Hematopoietic multipotent progenitor cell treated with erythropoietin and hydrocortisone succinate and interleukin-3 and kit ligand, for 4 days (in vitro differentiated cells): ENCODE measurements at regions not wholly inside any gene's neighbourhood (a gene's known extent, or its start where the extent isn't known, plus 50 kb on each side); places are given as distances from the start of the nearest gene placed in this dataset.
"Not testable (repeated sequence)": the region's sequence is repeated elsewhere in the genome, so short reads cannot be mapped to it uniquely, and the experiment has no call there.

Experiments used
- DNase-seq: peaks from one replicate; pipeline ENCODE4 v3.0.0-alpha.2; 2015

DNA sequence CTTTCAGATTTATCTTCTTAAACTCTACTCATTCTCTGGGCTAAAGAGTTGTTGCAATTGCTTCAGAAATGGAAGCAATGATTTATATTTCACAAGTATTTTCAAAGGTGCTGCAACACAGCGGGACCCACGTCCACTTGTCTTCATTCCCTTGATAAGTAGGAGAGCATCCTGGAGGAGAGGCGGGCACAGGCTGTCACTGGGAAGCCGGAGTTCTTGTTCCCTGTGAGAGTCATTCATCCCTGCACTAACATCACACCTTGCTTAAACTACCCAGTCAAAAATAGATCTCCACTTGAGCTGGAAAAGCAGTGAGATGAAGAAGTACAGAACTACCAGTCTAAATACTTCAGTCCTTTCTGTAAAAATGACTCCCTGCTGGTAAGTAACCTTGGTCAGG, 160.5 kb upstream of the RASSF8 start:
- no peak for DNase-seq

DNA sequence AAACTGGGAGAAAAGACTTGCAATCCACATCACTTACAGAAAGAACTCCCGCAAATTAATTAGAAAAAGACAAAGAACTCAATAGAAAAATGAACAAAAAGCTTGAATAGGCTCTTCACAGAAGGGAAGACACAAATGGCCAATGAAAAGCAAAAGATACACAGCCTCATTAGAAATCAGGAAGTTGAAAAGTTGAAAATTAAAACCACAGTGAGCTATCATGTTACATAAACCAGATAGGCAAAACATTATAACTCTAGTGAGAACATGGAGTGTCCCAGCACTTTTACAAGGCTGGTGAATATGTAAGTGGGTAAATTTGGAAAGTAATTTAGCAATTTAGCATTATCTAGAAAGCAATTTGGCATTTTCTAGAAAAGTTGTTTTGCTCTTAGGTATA, 158.4 kb upstream of the RASSF8 start:
- peak; percentile 55 for DNase-seq

DNA sequence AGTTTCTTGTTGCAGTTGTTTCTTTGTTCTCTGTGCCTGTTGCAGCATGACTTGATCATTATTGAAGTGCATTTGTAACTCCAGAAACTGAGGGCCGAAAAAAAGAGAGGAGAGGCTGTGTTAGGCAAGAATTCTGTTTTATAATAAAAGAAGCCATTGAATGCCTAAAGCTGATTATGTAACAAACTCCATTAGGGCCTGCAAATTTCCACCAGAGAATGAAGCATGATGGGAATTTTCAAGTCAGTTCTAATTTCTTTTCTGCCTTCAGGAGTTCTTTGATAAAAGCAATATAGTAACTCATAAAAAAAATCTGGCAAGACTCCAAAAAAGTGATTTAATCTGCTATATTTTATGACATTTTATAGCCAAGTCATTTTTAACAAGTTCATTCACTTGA, 156.7 kb upstream of the RASSF8 start:
- DNase-seq, result no peak

DNA sequence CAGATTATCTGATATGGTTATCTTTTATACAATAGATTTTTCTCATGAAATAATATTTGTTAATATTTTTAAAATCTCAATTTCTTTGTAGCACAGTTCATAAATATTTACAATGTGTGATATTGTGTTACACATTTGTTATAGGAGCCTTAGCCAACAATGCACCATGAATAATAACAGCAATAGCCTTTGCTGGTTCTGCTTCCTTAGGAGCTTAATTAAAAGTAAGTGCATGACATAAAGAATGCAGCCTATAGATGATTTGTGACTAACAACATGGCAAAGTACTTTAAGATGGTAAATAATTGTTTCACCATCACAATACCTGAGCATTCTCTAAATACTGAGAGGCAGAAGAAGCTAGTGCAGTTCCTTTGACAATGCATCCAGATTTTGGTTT, 156.3 kb upstream of the RASSF8 start:
- no peak for DNase-seq

DNA sequence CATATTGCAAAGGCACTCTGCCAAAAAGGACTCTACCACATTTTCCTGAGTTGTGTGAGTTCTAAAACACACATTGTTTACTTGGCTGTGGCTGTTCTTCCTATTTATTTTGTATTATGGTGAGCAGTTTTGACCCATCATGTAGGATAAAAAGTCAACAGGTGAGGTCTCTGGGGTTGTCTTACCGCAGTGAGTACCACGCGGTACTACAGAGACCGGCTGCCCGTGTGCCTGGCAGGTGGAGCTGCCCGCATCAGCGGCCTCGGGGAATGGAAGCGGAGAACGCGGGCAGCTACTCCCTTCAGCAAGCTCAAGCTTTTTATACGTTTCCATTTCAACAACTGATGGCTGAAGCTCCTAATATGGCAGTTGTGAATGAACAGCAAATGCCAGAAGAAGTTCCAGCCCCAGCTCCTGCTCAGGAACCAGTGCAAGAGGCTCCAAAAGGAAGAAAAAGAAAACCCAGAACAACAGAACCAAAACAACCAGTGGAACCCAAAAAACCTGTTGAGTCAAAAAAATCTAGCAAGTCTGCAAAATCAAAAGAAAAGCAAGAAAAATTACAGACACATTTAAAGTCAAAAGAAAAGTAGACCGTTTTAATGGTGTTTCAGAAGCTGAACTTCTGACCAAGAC, 155.3 kb upstream of the RASSF8 start:
- DNase-seq, result not testable (repeated sequence)

DNA sequence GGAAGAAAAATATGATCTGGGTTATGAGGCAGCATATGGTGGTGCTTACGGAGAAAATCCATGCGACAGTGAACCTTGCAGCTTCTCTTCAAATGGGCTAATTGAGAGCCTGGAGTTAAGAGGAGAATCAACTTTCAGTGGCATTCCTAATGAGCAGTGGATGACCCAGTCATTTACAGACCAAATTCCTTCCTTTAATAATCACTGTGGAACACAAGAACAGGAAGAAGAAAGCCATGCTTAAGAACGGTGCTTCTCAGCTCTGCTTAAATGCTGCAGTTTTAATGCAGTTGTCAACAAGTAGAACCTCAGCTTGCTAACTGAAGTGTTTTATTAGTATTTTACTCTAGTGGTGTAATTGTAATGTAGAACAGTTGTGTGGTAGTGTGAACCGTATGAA, 154.2 kb upstream of the RASSF8 start:
- DNase-seq, result not testable (repeated sequence)

DNA sequence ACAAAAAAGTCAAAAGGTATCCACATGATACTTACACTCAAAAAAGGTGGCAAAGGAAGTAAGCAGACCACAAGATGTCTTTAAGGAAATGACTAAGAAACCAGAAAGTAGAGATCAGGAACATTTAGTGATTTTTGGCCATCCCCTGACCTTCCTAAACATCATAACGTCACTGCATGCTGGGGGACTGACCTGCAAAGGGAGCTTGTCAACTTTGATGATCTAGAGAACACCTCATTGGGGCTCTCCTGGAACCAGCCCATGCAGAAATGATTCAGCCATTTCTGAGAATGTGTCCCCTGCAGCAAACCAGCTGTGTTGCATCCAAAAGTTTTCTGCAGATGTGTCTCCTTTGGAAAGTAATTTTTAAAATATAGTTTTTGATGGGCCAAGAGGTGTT, 152.2 kb upstream of the RASSF8 start:
- peak; percentile 23 for DNase-seq

DNA sequence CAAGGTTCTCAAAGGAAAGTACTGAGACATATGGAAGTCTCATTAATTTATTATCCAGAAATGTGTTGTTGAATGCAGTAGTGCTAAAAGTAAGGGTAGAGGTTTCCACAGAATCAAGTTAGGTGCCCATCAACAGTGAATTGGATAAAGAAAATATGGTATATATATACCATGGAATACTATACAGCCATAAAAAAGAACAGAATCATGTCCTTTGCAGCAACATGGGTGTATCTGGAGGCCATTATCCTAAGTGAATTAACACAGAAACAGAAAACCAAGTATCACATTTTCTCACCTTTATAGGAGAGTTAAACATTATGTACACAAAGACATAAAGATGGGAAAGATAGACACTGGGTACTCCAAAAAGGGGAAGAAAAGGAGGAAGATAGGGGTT, 149.9 kb upstream of the RASSF8 start:
- no peak for DNase-seq

DNA sequence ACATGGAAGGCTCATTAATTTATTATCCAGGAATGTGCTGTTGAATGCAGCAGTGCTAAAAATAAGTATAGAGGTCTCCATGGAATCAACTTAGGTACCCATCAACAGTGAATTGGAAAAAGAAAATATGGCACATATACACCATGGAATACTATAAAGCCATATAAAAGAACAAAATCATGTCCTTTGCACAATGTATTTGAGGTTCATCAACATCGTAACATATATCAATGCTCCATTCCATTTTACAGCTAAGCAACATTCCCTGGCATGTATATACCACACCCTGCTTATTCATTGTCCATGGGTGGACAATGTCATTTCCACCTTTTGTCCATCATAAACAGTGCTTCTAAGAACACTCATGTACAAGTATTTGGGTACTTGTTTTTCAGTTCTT, 147.8 kb upstream of the RASSF8 start:
- no peak for DNase-seq

DNA sequence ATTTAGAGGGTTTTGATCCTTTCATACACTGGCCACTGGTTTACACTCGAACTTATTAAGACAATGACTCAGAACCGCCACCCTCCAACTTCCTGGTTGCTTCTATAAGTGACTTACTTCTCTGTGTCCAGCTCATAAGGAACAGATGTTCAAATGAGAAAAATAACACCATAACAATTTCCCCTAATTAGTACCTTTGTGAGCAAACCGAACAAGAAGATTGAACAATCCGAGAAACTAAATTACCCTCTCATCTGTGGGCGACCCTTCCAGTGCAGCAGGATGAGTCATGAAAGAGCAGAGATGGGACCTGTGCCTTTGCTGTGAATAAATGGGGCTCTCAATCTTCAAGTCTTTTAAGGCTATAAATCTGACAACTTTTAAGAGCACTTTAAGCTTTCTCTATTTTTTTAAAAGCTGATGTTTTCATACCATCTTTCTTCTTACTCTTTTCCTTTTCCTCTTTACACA, 146.8 kb upstream of the RASSF8 start:
- no peak for DNase-seq

DNA sequence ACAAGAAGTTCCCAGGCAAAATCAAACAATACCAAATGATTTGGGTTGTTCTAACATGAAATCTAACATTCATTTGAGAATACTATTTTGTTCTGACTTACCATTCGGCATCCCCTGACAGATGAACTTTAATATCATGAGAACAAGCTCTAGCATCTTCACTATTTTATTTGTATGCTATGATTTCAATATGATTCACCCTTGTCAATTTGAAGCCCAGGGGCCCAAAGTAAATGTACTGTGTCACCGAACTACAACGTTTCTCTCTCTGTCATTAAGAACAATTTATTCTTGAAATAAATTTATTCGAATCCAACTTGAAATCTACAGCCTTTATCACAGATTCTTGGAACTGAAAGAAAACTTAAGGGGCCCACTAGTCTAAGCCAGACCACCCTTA, 146.2 kb upstream of the RASSF8 start:
- no peak for DNase-seq

DNA sequence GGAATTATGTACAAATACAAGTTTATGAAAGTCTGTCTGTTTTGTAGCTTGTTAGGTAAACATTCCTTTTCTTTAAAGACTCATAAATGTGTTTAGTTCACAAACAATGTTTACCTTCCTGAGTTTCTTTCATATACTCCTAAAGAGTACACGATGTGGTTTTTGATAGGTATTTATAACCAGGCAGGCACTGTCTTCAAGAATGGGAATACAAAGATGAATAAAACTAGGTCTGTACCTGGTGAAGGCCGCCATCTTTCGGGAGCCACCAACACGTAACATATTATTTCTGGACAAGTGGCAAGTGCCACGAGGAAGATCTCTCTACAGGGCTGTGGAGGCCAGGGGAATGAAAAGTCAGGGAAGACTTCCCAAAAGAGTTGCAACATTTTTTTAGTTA, 144.6 kb upstream of the RASSF8 start:
- DNase-seq, result no peak

DNA sequence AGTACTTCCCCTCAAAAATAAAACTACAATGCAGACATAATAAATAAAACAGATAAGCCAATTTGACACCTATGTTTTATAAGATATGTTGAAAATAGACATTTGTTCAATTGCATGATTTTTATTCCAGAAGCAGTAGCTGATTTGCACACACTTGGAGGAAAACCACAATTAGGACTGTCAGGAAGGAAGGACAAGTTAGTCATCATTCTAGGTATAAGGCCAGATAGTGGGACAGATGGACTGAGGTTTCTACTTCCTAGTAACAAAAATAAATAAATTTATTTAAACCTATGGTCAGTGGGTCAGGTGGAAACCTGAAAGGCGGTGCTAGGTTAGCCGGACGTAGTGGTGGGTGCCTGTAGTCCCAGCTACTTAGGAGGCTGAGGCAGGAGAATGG, 141.8 kb upstream of the RASSF8 start:
- peak; percentile 15 for DNase-seq

DNA sequence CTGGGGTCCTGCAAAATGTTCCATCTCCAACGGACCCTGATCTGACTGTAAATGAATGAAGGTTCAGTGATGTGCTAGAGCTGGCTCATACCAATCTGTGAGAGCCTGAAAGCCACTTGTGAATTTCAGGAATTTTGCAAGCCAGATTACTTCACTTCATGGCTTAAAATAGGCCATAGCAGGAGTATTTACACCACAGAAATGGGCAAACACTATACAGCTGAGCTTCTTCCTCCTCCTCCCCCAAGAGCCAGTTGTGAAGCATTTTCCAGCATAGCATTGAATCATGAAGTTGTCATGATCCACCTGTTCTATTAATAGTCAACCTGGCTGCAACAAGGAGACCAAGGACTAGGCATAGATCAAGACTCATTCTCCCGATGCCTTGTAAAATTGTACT, 141.3 kb upstream of the RASSF8 start:
- no peak for DNase-seq

DNA sequence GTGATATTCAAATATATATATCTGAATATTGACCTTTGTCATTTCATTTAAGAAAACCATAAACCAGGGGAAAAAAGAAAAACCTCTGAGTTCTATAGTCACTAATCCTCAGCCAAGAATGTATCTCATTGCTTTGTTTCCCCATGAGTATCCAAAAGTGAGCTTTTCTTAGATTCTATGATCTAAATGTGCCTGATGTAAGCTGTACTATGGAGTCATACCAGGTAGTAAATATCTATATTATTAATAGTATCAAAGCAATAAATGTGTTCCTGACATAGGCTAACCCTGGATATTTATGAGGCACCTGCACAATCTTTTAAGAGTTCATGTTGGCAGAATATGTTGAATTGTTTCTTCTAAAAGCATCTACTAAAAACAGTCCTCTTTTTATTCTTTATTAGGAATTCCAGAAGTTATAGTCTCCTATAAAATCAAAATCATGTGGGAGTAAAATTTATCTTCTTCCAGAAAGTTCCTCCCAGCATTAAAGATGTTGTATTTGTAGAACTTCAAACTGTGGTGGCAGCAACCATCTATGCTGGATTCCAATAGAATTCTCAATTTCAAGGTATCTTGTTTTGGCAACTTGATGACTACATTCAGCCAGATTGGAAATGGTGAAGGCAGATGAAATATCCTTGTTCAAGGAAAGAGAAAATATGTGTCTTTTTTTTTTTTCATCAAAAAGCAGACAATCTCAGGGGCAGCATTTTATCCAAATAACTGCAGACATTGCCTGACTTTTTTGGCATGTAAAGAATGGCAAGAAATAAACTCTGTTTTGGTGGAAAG, 139.7 kb upstream of the RASSF8 start:
- no peak for DNase-seq

DNA sequence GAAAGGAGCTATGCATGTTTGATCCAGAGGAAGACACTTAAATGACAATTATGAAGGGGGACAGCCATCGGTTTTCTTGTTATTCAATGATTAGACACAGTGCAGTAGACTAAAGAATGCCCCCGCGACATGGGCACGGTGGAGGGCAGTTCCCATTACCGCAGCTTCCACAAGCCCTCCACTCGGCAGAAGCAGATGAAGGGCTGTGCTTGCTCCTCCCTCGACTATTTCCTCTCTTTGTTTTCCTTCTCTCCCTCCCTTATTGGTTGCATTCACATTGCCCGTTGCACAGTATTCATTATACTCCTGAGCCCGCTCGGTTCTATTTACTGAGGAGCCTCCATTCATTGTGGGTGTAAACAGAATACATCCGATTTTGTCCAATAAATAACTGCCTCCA, 138.8 kb upstream of the RASSF8 start:
- DNase-seq, result no peak

DNA sequence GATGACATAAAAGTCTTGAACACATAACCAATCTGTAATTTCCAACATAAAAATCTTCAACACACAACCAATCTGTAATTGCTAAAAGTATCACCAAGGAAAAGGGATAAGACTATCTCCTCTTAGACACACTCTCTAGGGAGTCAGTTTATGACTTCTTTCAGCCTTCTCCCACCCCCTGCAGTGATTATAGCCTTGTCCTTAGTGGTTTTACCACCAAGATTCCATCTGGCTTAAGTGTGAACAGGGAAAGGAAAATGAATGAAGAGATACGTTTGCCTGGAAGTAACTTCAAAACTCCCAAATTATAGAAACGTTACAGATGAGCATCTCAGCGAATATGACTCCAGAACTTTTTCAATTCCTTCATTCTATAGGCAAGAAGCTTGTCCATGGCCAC, 136.2 kb upstream of the RASSF8 start:
- no peak for DNase-seq

DNA sequence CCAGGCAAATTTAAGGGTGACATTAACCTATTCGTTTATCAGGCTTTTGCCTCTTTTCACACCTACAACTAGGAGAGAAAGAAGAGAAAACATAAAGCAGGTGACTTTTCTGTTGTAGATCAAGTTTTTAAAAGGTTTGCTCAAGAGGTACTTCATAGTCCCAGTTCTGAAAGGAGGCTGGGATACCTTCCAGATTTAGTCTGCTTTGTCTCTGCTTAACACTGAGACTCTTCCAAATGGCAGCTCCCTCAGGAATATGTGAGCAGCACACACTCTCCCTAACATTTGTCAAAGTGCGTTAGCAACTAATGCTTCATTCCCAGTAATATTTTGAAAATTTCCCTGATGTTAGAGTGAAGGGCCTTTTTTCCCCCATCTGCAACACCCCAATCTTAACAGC, 133.7 kb upstream of the RASSF8 start:
- DNase-seq, result no peak

DNA sequence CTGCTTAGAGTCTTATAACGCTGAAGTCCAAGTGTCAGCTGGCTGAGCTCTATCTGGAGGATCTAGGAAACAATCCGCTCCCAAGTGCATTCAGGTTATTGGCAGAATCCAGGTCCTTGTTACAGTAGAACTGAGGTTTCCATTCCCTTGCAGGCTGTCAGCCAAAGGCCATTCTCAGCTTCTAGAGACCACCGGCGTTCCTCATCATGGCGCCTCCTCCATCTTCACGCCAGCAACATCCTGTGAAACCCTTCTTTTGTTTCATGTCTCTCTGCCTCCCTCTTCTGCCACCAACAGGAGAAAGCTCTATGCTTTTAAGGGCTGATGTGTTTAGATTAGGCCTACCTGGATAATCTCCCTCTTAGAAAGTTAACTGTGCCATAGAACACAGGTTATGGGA, 133.0 kb upstream of the RASSF8 start:
- no peak for DNase-seq

DNA sequence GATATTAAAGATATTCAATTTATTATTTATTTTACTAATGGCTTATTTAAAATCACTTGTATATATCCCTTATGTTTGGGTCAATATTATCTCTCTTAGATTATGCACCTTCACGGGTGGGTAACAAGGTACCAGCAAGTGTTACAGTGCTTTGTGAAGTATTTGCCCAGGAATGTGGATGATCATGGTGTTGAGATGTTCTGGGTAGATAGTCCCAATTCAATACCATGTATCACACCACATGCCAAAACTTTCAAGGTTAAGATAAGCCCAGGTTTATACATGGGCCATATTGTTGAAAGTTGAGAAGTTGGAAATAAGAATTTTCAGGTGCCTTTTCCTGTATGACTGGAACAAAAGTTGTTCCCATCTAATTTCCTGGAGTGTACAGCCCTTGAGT, 131.3 kb upstream of the RASSF8 start:
- no peak for DNase-seq

DNA sequence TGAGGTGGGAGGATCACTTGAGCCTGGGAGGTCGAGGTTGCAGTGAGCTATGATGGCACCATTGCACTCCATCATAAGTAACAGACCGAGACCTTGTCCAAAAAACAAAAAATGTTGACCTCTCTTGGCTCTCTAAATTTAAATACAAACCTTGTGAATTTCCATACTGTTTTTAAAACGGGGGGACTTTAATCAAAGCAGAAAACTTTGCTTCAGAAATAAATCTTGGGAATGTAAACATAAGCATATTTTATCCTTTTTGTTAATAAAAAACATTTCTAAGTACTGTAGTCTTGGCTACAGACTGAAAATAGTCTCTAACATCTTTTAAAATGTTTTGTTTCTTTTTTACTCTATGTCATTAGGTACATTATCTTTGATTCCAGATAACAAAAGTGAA, 130.7 kb upstream of the RASSF8 start:
- no peak for DNase-seq

DNA sequence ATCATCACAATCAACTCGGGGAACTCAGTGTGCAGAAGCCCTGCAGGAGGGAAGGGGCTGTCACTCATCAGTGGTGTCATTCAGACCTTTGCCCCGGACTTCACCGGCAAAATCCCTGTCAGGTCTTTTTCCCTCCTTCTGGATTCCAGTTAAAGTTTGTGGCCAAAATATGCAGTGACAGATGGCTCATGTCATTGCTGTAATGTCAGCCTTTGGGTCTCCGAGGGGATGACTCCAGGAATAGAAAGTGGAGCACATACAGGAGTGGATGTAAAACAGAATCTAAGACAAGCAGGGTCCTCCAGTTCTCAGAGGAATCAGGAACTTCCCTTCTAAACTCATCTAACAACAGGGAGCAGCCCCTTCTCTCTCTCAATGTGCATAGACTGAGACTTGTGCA, 130.3 kb upstream of the RASSF8 start:
- DNase-seq, result no peak

DNA sequence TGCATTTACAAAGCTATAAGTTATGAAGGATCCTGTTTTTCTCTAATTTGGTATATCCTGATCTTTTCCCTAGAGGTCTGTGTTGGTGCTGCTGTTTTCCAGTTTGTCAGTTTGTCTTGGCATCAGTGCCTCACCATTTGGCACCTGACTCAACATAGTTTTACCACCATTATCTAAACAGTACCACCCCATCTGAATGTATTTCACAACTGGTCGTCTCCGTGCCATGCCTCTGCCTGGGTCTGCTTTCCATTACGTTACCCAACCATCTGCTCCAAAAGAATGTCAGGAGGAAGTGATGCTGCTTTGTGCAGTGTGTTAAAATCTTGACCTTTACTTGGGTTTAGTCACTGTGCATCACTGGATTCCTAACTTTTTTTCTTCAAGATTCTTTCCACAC, 129.3 kb upstream of the RASSF8 start:
- DNase-seq, result no peak

DNA sequence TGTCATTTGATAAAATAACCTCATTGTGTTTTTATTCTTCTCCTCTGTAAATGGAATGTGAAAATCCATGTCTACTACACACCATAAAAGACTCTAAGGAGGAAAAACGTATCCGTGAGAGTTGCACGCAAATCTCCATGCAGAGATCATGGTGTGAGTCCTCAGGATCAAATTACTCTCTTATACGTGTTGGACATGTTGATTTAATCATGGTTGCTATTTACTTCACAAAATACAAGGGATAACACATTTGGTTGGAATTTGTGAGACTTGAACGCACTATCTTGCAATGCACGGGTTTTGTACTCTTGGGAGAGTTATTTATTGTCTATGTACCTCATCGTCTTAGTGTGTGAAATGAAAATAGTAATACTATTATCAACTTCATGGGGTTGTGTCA, 128.0 kb upstream of the RASSF8 start:
- DNase-seq, result no peak

DNA sequence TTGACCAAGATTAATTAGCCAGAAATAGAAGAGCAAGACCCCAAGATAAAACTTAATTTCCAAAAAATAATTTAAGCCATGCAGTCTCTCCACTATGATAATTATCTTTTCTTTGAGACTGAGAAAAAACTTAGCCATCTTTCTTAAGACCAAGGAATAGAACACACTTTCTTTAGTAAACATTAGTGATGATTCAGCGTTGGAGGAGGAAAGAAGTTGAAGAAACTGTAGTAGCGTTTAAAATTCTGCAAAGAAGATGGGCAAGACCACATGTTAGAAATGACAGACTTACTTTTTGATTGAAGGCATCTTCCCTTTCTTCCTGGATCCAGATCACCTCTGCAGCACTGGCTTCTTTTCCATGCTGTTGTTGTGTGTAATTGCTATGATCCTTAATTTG, 124.8 kb upstream of the RASSF8 start:
- no peak for DNase-seq
